SK-N-SH (cell line): ENCODE measurements at regions not wholly inside any gene's neighbourhood (a gene's known extent, or its start where the extent isn't known, plus 50 kb on each side); places are given as distances from the start of the nearest gene placed in this dataset.

Experiments
- MXI1 ChIP-seq: IDR thresholded peaks from 2 replicates; pipeline ENCODE4 v1.6.1; 2012; ENCODE audit warnings: mild to moderate bottlenecking, low read depth, low read length, improper control_type of control experiment
- POLR2AphosphoS5 ChIP-seq: IDR thresholded peaks from 2 replicates; pipeline ENCODE4 v1.6.1; 2012; ENCODE audit warnings: low read depth, low read length
- SMC3 ChIP-seq: IDR thresholded peaks from 2 replicates; pipeline ENCODE4 v1.6.1; 2012; ENCODE audit warnings: low read depth, low read length, improper control_type of control experiment
- TCF12 ChIP-seq: IDR thresholded peaks from 2 replicates; pipeline ENCODE4 v1.4.0; 2012
- YY1 ChIP-seq: IDR thresholded peaks from 2 replicates; pipeline ENCODE4 v1.4.0; 2012; ENCODE audit warnings: low read depth, mild to moderate bottlenecking
- TF ChIP-seq, protein P1 (sequence below): fragments of 200-600 bp; sonication (generic); IDR thresholded peaks from 2 replicates; pipeline ENCODE4 v1.6.1; 2017; ENCODE audit warnings: antibody characterized with exemption, mild to moderate bottlenecking, moderate library complexity

GRCh38 chr12:18967814-18968213, 161.7 kb upstream of the PLEKHA5 start:
- TF ChIP-seq, protein P1, sequence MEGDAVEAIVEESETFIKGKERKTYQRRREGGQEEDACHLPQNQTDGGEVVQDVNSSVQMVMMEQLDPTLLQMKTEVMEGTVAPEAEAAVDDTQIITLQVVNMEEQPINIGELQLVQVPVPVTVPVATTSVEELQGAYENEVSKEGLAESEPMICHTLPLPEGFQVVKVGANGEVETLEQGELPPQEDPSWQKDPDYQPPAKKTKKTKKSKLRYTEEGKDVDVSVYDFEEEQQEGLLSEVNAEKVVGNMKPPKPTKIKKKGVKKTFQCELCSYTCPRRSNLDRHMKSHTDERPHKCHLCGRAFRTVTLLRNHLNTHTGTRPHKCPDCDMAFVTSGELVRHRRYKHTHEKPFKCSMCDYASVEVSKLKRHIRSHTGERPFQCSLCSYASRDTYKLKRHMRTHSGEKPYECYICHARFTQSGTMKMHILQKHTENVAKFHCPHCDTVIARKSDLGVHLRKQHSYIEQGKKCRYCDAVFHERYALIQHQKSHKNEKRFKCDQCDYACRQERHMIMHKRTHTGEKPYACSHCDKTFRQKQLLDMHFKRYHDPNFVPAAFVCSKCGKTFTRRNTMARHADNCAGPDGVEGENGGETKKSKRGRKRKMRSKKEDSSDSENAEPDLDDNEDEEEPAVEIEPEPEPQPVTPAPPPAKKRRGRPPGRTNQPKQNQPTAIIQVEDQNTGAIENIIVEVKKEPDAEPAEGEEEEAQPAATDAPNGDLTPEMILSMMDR = no peak
- no peak for TF ChIP-seq TCF12
- no peak for TF ChIP-seq MXI1
- no peak for TF ChIP-seq SMC3
- no peak for TF ChIP-seq POLR2AphosphoS5
- no peak for TF ChIP-seq YY1
